Activated T-helper 1 cell treated with anti-CD3 and anti-CD28 coated beads, Interleukin-12 subunit alpha, Interleukin-12 subunit beta, Interleukin-2, Interleukin-4 antibody, amounts not matched to agents 30 ng/mL and 10 ng/mL and 1 ng/mL, durations not matched to agents 14 hours and 24 hours and 36 hours (primary cell): ENCODE measurements at regions not wholly inside any gene's neighbourhood (a gene's known extent, or its start where the extent isn't known, plus 50 kb on each side); places are given as distances from the start of the nearest gene placed in this dataset.

Experiments used
- DNase-seq: peaks from one replicate; pipeline ENCODE4 v3.0.0; 2021; ENCODE audit warnings: low spot score
- H3K27ac Mint-ChIP-seq: one replicate; pipeline ENCODE4 v1.8.0; 2021; ENCODE audit warnings: mild to moderate bottlenecking, mixed read lengths
- H3K27me3 Mint-ChIP-seq: one replicate; pipeline ENCODE4 v1.8.0; 2022; ENCODE audit warnings: mild to moderate bottlenecking, moderate library complexity, mixed read lengths; ENCODE audit not compliant: insufficient read depth
- H3K36me3 Mint-ChIP-seq: one replicate; pipeline ENCODE4 v1.8.0; 2021; ENCODE audit warnings: low read depth, mixed read lengths
- H3K4me1 Mint-ChIP-seq: one replicate; pipeline ENCODE4 v1.8.0; 2021; ENCODE audit warnings: low read depth, mixed read lengths
- H3K4me3 Mint-ChIP-seq: one replicate; pipeline ENCODE4 v1.8.0; 2021; ENCODE audit warnings: mild to moderate bottlenecking, moderate library complexity, mixed read lengths
- H3K9me3 Mint-ChIP-seq: one replicate; pipeline ENCODE4 v1.8.0; 2021; ENCODE audit warnings: mixed read lengths
- intact Hi-C: fragments of 100-400 bp; cut with micrococcal nuclease; formaldehyde crosslinking; loops from one replicate; pipeline ENCODE4 v1.15.1; 2024

DNA sequence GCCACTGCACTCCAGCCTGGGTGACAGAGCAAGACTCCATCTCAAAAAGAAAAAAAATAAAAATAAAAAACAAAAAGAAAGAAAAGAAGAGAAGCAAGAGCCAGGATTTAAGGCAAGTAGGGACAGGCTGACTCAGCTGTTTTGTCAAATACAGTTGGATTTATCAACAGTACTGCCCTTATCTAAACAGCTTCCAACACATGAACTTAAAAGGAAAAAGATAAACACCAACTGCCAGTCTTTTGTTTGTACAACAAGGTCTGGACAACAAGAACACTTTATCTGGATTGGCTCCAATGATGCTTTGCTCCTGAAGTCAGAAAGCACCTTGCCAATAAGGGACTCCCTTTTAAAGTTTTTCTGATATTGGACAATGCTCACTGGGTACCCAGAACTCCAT, 886.0 kb downstream of the ADGRL2 start:
- Mint-ChIP-seq H3K27ac (no peak overlapping the region), H3K4me1 (no peaks in the 10 kb centered on the region), H3K9me3 (no peaks in the 10 kb centered on the region), H3K36me3 (no peaks in the 10 kb centered on the region), H3K4me3 (no peak overlapping the region), H3K27me3 (no peaks in the 10 kb centered on the region)
- intact Hi-C loops: no loop called here
- no peak for DNase-seq

DNA sequence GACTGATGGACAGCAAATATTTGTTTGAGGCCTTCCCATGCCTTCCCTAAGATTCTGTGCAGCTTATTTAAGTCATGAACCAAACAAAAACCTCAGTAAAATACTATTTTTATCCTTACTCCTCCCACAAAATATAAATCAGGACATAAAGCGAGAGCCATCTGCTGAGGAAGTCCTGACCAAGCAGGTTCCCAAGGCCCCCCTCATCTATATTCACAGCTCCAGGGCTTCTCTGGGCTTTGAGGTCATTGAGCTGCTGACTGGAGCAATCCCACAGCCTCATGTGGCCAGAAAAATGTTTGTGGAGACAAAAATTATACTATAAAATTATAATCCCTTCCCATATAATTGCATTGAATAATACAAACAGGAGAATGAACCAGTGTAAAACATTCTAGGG, 846.2 kb downstream of the ADGRL2 start:
- Mint-ChIP-seq H3K4me1 (no peaks in the 10 kb centered on the region), H3K4me3 (no peak overlapping the region), H3K36me3 (no peaks in the 10 kb centered on the region), H3K27me3 (peaks cover 2% of the 10 kb centered on the region), H3K27ac (no peak overlapping the region), H3K9me3 (no peaks in the 10 kb centered on the region)
- intact Hi-C loops: no loop called here
- DNase-seq: no peak

DNA sequence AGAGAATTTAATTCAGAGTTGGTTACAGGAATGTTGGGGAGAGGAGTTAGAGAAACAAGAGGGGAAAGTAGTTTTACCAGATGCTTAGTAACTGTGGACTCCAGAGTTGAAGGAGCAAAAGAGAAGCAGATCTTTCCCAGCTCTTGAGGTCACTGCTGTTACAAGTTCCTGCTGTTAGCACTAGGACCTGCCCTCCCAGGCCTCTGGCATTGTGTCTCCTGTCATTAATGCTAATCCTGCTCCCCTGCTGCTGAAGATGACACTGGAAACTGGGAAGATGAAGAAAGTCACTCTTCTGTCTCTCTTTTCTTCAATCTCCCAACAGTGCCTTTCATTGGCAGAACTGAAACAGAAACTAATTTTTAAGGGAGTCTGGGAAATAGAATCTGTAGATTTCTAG, 845.6 kb downstream of the ADGRL2 start:
- H3K36me3 Mint-ChIP-seq: no peaks in the 10 kb centered on the region
- no peaks in the 10 kb centered on the region for H3K9me3 Mint-ChIP-seq

DNA sequence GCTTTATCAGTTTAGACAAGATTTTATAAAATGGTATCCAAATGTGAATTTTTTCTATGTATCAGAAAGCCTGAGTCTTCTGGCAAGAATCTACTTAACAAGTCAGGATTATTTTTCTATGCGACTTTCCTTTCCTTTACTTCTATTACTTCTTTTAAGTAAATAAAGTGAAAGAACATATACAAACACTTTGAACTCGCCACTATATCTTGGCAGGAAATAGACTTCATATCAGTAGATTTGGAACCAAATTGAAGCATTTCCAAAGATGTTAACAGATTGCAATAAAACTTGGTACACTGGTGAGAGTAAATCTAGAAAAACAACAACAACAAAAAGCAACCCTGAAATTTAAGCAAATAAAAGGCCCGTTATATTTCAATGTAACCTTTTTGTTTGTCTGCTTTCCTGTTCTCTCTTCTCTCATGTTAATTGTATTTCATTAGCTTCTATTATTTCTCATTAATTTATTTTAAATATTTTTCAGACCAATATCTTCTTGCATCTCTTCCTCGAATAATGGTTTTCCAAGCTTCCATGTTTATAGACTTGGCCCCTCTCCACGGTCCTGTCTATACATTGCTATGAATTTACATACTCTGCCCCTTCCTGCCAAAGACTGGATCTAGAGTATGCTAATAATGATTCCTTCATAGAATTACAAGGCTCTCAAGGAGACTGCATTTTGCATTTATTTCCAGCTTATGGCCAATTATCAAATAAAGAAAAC, 843.6 kb downstream of the ADGRL2 start:
- Mint-ChIP-seq H3K9me3 (no peaks in the 10 kb centered on the region), H3K4me3 (no peak overlapping the region), H3K27me3 (peaks cover 2% of the 10 kb centered on the region), H3K36me3 (no peaks in the 10 kb centered on the region), H3K4me1 (no peaks in the 10 kb centered on the region), H3K27ac (no peak overlapping the region)
- DNase-seq: no peak
- intact Hi-C loops: no loop called here

More for the DNA sequence above, 845.6 kb downstream of the ADGRL2 start:
- Mint-ChIP-seq H3K27ac (no peak overlapping the region), H3K27me3 (peaks cover 2% of the 10 kb centered on the region), H3K4me1 (no peaks in the 10 kb centered on the region), H3K4me3 (no peak overlapping the region)
- no peak for DNase-seq
- intact Hi-C loops: no loop called here

DNA sequence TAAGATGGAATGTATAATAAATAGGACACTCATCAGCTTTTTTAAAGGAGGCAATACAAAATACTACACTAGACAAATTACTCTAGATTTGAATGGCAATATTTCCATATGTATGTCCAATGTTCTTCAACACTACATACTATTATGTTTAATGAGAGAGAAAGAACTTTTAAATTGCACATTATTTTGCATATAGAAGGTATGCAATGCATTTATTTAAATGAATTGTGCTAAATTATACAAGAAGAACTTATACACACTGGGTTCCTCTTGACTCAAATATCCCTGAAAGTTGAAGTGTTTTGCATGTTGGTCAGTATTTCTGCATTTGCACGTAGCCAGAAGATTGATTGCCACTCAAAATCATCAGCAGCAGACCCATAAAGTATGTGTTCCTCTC, 839.6 kb downstream of the ADGRL2 start:
- intact Hi-C loops: no loop called here
- no peak for DNase-seq
- H3K9me3 Mint-ChIP-seq: no peaks in the 10 kb centered on the region
- no peaks in the 10 kb centered on the region for H3K4me1 Mint-ChIP-seq
- peaks cover 2% of the 10 kb centered on the region for H3K27me3 Mint-ChIP-seq
- no peak overlapping the region for H3K4me3 Mint-ChIP-seq
- no peak overlapping the region for H3K27ac Mint-ChIP-seq
- H3K36me3 Mint-ChIP-seq: no peaks in the 10 kb centered on the region

DNA sequence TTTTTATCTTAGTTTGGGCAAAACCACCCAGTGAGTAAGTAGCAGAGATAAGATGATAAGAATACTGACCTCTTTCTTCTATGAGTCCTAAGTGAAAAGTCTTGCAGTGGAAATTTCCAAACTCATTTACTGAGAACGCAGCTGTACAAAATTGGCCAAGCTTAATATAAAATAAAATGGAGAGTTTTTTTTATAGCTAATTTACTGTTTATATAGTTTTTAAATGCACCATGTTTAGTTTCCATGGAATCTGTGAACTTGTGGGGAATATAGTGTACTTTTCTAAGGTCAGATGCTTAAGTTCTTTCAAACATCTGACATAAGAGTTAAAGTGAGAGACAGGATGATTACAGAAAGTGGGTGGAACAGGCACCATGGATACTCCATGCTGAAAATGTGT, 833.5 kb downstream of the ADGRL2 start:
- Mint-ChIP-seq H3K36me3 (no peaks in the 10 kb centered on the region), H3K27me3 (no peaks in the 10 kb centered on the region), H3K9me3 (no peaks in the 10 kb centered on the region), H3K4me1 (no peaks in the 10 kb centered on the region), H3K27ac (no peak overlapping the region), H3K4me3 (no peak overlapping the region)
- intact Hi-C loops: no loop called here
- DNase-seq: no peak

DNA sequence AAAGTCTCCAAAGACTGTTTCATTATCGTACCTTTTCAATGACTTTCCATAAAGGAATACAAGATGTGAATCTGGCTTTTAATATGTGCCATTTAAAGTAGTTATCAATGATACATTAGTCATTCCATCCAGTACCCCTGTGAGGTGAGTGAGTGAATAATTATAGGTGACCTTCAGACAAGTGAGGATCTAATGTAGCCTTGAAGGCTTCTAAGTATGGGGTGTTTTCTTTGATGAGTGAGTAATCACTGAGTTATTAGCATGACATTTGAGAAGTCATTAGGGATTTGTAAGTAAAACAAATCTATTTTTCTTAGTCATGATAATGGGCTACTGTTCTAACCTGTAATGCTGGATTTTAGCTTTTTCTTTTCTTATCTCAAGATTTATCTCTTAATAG, 831.4 kb downstream of the ADGRL2 start:
- Mint-ChIP-seq H3K4me3 (no peak overlapping the region), H3K9me3 (no peaks in the 10 kb centered on the region), H3K4me1 (no peaks in the 10 kb centered on the region), H3K27me3 (no peaks in the 10 kb centered on the region), H3K36me3 (no peaks in the 10 kb centered on the region), H3K27ac (no peak overlapping the region)
- DNase-seq: no peak
- intact Hi-C loops: no loop called here

DNA sequence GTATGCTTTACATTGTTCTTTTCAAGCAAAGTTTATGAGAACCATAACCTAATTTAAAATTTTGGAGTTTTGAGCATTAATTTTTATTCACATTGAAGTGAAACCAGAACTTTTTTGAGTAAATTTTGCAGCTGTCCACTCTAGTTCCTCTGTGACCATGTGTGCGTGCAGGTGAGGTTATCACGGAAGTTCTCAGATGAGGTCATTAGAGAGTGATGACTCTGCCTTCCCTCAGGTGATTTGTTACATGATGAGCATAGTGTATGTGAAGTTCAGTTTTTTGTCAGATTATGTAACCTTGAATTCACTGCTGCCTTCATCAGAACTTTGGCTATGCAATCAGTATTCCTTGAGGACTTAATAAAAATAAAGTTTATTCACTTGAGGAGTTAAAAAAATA, 828.2 kb downstream of the ADGRL2 start:
- H3K4me3 Mint-ChIP-seq: no peak overlapping the region

DNA sequence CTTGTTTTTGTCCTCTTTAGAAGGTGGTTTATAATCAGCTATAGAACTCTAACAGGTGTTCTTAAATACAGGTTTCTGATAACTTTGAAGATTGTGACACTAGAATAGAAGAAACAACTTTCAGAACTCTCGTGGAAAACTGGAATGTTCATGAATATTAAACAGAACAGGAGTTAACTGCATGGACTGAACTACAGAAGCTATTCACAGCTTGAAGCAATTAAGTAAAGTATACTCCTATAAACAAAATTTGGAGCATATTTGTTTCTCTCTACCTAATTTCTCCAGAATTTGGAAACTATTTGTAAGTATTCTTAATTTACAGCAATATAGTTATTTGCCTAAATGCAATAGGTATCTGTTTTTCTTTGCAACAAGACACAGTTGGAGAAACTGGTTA, 824.8 kb downstream of the ADGRL2 start:
- Mint-ChIP-seq H3K36me3 (no peaks in the 10 kb centered on the region), H3K9me3 (peaks cover 5% of the 10 kb centered on the region), H3K4me1 (no peaks in the 10 kb centered on the region), H3K27ac (no peak overlapping the region), H3K27me3 (no peaks in the 10 kb centered on the region), H3K4me3 (no peak overlapping the region)
- DNase-seq: no peak
- intact Hi-C loops: no loop called here

More for the DNA sequence above, 828.2 kb downstream of the ADGRL2 start:
- intact Hi-C loops: no loop called here
- Mint-ChIP-seq H3K9me3 (peaks cover 5% of the 10 kb centered on the region), H3K27me3 (no peaks in the 10 kb centered on the region), H3K36me3 (no peaks in the 10 kb centered on the region), H3K27ac (no peak overlapping the region), H3K4me1 (no peaks in the 10 kb centered on the region)
- no peak for DNase-seq

DNA sequence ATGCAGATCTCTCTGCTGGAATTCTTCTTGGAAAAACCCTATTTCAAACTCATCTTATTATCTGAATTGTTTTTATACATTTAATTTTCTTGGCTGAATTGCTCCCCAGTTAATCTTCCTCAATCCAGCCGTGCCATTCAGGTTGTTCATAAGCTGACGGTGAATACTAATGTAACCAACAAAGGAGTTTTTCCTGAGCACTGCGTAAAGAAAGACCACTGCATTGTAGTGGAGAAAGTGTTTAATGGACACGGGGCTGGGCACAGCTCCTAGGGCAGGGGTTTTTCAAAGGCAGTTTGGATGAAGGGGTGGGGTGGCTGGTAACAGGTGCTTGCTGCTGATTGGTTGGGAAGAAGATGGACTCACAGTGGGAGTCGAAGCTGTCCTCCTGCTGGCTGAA, 820.3 kb downstream of the ADGRL2 start:
- intact Hi-C loops: no loop called here
- Mint-ChIP-seq H3K27me3 (no peaks in the 10 kb centered on the region), H3K4me3 (no peak overlapping the region), H3K36me3 (no peaks in the 10 kb centered on the region), H3K4me1 (no peaks in the 10 kb centered on the region), H3K9me3 (no peaks in the 10 kb centered on the region), H3K27ac (no peak overlapping the region)
- no peak for DNase-seq

DNA sequence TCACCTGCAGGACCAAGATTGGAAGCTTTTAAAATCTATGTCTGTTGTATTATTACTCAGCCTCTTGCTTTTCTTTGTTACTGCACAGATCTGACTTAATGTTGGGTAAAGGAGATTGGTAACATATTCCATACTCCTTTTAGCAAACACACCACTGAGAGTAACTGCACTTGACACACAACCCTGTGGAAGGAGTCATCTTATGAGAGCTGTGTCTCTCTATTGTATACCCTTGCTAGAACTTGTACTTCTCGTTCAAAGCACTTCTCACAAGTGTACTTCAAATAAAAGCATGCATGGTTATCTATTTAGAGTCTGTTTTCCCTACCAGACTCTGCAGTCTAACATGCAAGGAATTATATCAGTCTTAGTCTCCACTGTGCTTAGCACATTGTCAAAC, 813.4 kb downstream of the ADGRL2 start:
- no peak for DNase-seq
- Mint-ChIP-seq H3K4me1 (no peaks in the 10 kb centered on the region), H3K36me3 (no peaks in the 10 kb centered on the region), H3K9me3 (no peaks in the 10 kb centered on the region), H3K4me3 (no peak overlapping the region), H3K27ac (no peak overlapping the region), H3K27me3 (no peaks in the 10 kb centered on the region)
- intact Hi-C loops: no loop called here

DNA sequence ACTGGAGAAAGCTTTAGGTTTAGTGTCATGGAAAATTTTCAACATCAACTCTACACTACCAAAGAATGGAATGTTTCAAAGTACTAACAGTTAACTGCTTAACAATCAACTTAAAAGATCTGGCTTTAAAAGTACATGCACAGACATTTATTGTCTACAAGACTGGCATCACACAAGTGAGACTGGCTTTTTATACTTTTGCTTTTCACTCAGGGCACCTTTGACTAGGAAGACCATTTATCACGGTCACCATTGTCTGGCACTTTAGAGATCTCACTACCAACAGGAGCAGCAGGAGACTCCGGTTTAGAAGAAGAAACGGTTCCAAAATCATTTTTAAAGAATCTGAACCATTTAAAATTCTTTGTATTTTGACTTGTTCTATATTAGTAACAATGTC, 812.3 kb downstream of the ADGRL2 start:
- DNase-seq: no peak
- no peaks in the 10 kb centered on the region for H3K27me3 Mint-ChIP-seq
- no peaks in the 10 kb centered on the region for H3K4me1 Mint-ChIP-seq
- H3K9me3 Mint-ChIP-seq: no peaks in the 10 kb centered on the region
- intact Hi-C loops: no loop called here
- no peak overlapping the region for H3K4me3 Mint-ChIP-seq
- H3K27ac Mint-ChIP-seq: no peak overlapping the region
- H3K36me3 Mint-ChIP-seq: no peaks in the 10 kb centered on the region

DNA sequence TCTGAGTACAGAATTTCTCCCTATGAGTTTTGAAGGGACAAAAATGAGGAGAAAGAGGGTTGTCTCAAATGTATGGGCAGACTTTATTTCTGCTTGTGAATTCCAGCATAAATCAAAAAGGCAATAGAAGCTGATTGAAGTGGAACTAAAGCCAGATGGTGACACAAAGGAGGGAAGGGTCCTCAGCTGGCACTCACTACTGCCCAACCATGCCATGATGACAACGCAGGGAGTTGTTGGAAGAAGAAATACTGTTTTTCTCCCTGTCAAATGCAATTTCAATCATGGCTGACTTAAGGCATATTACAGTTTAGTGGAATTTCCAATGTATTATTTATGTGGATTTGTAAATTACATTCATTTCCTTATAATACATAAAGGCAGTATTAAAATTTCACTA, 805.8 kb downstream of the ADGRL2 start:
- DNase-seq: no peak
- no peak overlapping the region for H3K27ac Mint-ChIP-seq
- intact Hi-C loops: no loop called here
- H3K4me3 Mint-ChIP-seq: no peak overlapping the region
- H3K4me1 Mint-ChIP-seq: no peaks in the 10 kb centered on the region
- no peaks in the 10 kb centered on the region for H3K27me3 Mint-ChIP-seq
- no peaks in the 10 kb centered on the region for H3K36me3 Mint-ChIP-seq
- H3K9me3 Mint-ChIP-seq: no peaks in the 10 kb centered on the region

DNA sequence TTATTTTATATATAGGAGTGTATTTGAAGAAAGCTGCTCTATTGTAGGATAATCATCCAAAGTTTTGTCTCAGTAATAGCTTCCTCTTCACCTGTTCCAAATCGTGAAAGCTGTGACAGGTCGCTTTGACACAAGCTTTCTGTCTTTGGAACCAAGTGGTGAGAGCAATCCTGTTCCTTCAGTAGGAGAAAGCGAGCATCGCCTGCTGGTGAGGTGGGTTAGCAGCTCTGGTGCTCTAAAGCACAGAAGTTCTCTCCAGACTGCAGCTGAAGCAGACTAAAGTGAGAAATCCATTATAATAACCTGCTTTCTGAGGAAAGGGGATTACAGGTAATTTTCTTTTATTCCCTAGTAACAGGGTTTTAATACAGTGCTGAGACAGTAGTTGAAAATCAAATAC, 803.8 kb downstream of the ADGRL2 start:
- H3K27me3 Mint-ChIP-seq: no peaks in the 10 kb centered on the region
- H3K4me3 Mint-ChIP-seq: no peak overlapping the region
- H3K27ac Mint-ChIP-seq: no peak overlapping the region
- H3K9me3 Mint-ChIP-seq: no peaks in the 10 kb centered on the region
- no peak for DNase-seq
- intact Hi-C loops: no loop called here
- H3K36me3 Mint-ChIP-seq: no peaks in the 10 kb centered on the region
- H3K4me1 Mint-ChIP-seq: no peaks in the 10 kb centered on the region
